Fibroblast of peridontal ligament (primary cell): ENCODE measurements at regions not wholly inside any gene's neighbourhood (a gene's known extent, or its start where the extent isn't known, plus 50 kb on each side); places are given as distances from the start of the nearest gene placed in this dataset.
"Not testable (repeated sequence)": the region's sequence is repeated elsewhere in the genome, so short reads cannot be mapped to it uniquely, and the experiment has no call there.

Experiments
- DNase-seq: peaks from one replicate; pipeline ENCODE4 v3.0.0-alpha.2; 2010; ENCODE audit errors: extremely low read depth

- DNase-seq: no peak
Observed at GRCh38 chr21:20739421-20739820, 258.8 kb upstream of the NCAM2 start.

GRCh38 chr21:20741445-20741844, 256.8 kb upstream of the NCAM2 start:
- DNase-seq: no peak

DNA sequence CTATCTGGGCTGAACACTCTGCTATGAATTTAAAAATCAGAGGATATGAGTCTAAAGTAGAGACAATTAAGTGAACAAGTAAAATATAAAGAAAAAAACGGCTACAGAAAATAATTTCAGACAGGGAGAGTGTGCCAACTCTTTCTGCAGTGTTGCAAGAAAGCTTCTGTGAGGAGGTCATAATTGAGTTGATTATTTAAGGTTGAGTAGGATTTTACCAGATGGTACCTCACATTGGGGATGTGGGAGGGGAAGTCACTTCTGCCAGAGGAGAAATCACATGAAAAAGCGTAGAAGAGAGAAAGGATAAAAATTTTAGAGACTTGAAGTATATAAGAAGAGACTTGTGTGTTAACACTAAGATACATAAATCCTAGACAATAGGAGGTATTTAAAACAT, 238.0 kb upstream of the NCAM2 start:
- DNase-seq: no peak

GRCh38 chr21:20774737-20775136, 223.5 kb upstream of the NCAM2 start:
- DNase-seq: no peak

- DNase-seq: no peak
Observed at GRCh38 chr21:20779321-20779720, 218.9 kb upstream of the NCAM2 start.

DNA sequence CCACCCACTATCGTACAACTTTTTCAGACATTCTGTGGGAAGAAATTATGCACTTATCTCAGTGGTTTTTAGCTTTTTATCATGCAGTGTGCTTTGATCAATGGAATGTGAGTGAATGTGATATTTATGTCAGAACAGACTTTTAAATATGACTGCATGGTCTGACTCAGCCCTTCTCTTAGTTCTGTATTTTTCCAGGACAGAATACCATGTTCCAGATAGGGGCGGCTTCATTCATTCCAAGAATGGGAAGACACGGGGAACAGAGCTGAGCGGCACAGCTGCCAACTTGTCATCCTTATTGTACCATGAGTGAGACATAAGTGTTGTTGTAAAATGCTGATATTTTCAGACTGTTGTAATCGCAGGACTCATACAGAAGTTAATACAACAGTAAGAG, 214.6 kb upstream of the NCAM2 start:
- no peak for DNase-seq

GRCh38 chr21:20789729-20790500, 208.3 kb upstream of the NCAM2 start:
- DNase-seq: no peak

GRCh38 chr21:20800106-20800505, 198.1 kb upstream of the NCAM2 start:
- no peak for DNase-seq

DNA sequence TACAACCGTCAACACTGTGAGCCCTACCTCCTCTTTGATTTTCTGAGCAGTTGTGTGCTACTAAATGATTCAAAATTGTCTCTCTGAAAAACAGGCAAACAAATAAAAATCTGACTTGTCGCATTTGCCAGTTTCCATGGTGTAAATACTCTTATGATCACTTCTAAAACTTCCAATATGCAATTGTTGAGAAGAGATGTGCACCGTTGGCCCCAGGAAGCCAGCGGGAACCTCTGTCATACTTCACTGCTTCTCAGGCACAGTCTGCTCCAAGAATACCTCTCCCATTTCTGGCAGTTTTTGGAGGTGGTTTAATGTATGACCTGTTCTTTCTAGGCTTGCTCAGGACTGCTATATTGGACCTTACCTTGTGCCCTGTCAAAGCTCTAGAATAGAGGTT, 196.0 kb upstream of the NCAM2 start:
- DNase-seq: no peak

DNA sequence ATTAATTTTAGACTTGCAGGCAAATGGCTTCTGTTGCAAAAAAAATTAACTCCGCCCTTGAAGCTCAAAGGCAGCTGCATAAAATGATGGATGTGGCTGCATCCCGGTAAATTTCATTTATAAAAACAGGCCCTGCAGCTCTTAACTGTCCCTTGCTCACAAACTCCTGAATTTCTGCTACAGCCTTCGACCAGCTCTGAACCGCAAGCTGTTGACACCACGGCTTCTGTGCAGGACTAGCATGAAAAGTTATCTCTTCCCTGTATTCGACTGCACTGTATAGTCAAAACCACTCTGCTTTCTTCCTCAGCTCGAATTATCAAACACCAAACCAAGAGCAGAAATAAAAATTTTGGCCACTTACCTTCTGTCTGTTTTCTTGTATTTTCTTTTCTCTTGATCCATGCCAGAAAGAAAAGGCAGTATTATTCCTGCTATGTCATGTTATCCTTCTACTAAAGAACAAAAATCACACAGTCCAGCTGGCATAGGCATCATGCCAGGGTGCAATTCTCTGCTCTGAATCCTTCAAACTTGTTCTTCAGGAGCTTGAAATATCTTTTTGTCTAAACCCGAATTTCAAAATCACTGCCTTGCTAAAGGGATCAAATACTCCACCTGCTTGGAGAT, 195.5 kb upstream of the NCAM2 start:
- DNase-seq: no peak

GRCh38 chr21:20811702-20812101, 186.5 kb upstream of the NCAM2 start:
- DNase-seq: no peak

GRCh38 chr21:20814090-20814489, 184.1 kb upstream of the NCAM2 start:
- no peak for DNase-seq

- no peak for DNase-seq
Observed at GRCh38 chr21:20822666-20823065, 175.5 kb upstream of the NCAM2 start.

GRCh38 chr21:20852866-20853265, 145.3 kb upstream of the NCAM2 start:
- no peak for DNase-seq

- no peak for DNase-seq
Observed at GRCh38 chr21:20856926-20857325, 141.3 kb upstream of the NCAM2 start.

GRCh38 chr21:20874202-20874601, 124.0 kb upstream of the NCAM2 start:
- DNase-seq: no peak

DNA sequence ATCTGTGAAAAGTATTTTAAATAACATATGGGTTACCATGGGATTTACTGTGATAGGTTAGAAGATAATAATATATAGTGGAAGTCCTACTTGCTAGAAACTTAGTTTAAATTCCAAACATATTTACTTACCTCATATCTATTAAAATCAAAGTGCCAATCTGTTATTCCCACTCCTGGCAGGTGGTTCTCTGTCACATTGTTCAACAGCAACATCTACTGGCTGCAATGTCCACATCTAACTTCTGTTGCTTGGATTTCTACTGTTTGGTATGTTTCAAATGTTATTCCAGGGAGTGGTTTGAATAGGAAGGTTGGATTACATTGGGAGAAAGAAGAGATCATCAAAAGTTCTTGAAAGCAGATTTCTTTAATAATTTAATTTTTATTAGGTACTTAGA, 122.5 kb upstream of the NCAM2 start:
- DNase-seq: no peak

DNA sequence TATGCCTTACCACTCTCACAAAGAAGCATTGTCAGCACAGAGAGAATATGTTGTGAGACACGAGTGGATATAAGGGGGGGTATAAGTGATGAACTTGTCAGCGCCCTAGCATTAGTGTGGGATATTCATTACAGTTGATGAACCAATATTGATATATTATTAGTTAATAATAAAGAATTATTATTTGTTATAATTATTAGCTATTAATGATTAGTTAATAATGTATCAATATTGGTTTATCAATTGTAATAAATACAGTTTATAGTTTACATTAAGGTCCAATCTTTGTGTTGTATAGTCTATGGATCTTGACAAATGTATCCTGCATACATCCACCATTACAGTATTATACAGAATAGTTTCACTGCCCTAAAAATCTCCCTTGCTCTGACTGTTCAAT, 120.2 kb upstream of the NCAM2 start:
- DNase-seq: no peak

GRCh38 chr21:20882462-20883407, 115.5 kb upstream of the NCAM2 start:
- DNase-seq: peak; percentile 0

DNA sequence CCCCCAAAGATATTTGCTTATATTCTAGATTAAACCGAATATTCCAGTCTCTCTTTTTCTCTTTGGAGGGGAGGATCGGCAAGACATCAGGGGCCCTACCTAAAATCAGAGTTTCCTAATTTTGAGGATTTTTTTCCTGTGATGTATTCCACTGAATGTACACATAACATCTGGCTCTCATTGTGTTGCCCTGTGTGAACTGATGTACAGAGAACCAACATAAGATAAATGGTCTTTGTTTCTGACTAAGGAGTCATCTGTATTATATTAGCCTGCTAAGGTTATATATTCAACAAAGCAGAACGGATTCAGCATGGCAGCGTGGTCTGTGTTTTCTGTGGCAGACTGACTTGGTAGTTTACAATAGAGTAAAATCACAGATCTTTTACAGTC, 114.8 kb upstream of the NCAM2 start:
- no peak for DNase-seq

- DNase-seq: no peak
Observed at GRCh38 chr21:20902511-20902910, 95.7 kb upstream of the NCAM2 start.

DNA sequence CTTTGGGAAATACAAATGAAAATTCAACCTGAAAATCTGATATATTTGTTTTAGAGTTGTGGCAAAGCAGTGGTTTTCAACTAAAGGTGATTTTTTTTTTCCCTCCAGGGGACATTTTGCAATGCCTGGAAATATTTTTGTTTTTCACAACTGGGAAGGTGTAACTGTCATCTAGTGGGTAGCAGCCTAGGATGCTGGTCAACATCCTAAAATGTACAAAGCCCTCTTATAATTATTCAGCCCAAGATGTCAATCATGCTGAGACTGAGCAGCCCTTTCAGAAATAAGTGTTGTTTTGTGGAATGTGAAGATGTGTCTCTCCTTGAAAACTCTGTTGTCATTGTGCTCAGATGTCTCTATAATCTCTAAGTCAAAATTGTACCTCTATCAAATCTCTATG, 95.2 kb upstream of the NCAM2 start:
- no peak for DNase-seq

DNA sequence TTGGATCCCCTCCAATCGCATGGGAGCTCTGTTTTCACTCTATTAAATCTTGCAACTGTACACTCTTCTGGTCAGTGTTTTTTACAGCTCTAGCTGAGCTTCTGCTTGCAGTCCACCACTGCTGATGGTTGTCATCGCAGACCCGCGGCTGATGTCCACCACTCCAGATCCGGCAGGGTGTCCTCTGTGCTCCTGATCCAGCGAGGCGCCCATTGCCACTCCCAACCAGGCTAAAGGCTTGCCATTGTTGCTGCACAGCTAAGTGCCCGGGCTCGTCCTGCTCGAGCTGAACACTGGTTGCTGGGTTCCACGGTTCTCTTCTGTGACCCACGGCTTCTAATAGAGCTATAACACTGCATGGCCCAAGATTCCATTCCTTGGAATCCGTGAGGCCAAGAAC, 70.7 kb upstream of the NCAM2 start:
- not testable (repeated sequence) for DNase-seq
